Fibroblast of skin of back (primary cell): ENCODE measurements at regions not wholly inside any gene's neighbourhood (a gene's known extent, or its start where the extent isn't known, plus 50 kb on each side); places are given as distances from the start of the nearest gene placed in this dataset.
"Not testable (repeated sequence)": the region's sequence is repeated elsewhere in the genome, so short reads cannot be mapped to it uniquely, and the experiment has no call there.

Experiments used
- DNase-seq: peaks from one replicate; pipeline ENCODE4 v3.0.0-alpha.2; 2013

- DNase-seq, result no peak
Observed at GRCh38 chr9:108270561-108270960, 585.2 kb downstream of the ACTL7B start.

- DNase-seq, result peak; percentile 16
Observed at GRCh38 chr9:108270051-108270450, 585.7 kb downstream of the ACTL7B start.

- no peak for DNase-seq
Observed at GRCh38 chr9:108269371-108269770, 586.4 kb downstream of the ACTL7B start.

- no peak for DNase-seq
Observed at GRCh38 chr9:108265065-108265464, 590.7 kb downstream of the ACTL7B start.

- DNase-seq, result no peak
Observed at GRCh38 chr9:108264093-108264492, 591.7 kb downstream of the ACTL7B start.

GRCh38 chr9:108262836-108263235 lies 593.0 kb downstream of the ACTL7B start:
- DNase-seq, result no peak

GRCh38 chr9:108259917-108260675 lies 595.7 kb downstream of the ACTL7B start:
- peak; percentile 27 for DNase-seq

- no peak for DNase-seq
Observed at GRCh38 chr9:108258640-108259039, 597.1 kb downstream of the ACTL7B start.

- DNase-seq, result no peak
Observed at GRCh38 chr9:108257382-108257781, 598.4 kb downstream of the ACTL7B start.

GRCh38 chr9:108254236-108254635 lies 601.5 kb downstream of the ACTL7B start:
- no peak for DNase-seq

- DNase-seq, result not testable (repeated sequence)
Observed at GRCh38 chr9:108247391-108247790, 608.4 kb downstream of the ACTL7B start.

- no peak for DNase-seq
Observed at GRCh38 chr9:108245901-108246300, 609.9 kb downstream of the ACTL7B start.

GRCh38 chr9:108245331-108245730 lies 610.5 kb downstream of the ACTL7B start:
- DNase-seq, result no peak

GRCh38 chr9:108244686-108245085 lies 611.1 kb downstream of the ACTL7B start:
- no peak for DNase-seq

- no peak for DNase-seq
Observed at GRCh38 chr9:108241384-108242073, 614.3 kb downstream of the ACTL7B start.

- peak; percentile 55 for DNase-seq
Observed at GRCh38 chr9:108239696-108240321, 616.0 kb downstream of the ACTL7B start.

- no peak for DNase-seq
Observed at GRCh38 chr9:108235609-108236008, 620.2 kb downstream of the ACTL7B start.

GRCh38 chr9:108234811-108235210 lies 621.0 kb downstream of the ACTL7B start:
- peak; percentile 88 for DNase-seq

GRCh38 chr9:108225149-108225800 lies 630.5 kb downstream of the ACTL7B start:
- peak; percentile 26 for DNase-seq

- DNase-seq, result no peak
Observed at GRCh38 chr9:108224716-108225115, 631.1 kb downstream of the ACTL7B start.

- no peak for DNase-seq
Observed at GRCh38 chr9:108219664-108220063, 636.1 kb downstream of the ACTL7B start.

GRCh38 chr9:108217431-108218349 lies 638.1 kb downstream of the ACTL7B start:
- DNase-seq, result no peak
